ENCODE measurements at regions not wholly inside any gene's neighbourhood (a gene's known extent, or its start where the extent isn't known, plus 50 kb on each side); places are given as distances from the start of the nearest gene placed in this dataset.

GRCh38 chr3:94573337-94573736 lies 510.5 kb downstream of the NSUN3 start (continued):
- TF ChIP-seq, protein P1, sequence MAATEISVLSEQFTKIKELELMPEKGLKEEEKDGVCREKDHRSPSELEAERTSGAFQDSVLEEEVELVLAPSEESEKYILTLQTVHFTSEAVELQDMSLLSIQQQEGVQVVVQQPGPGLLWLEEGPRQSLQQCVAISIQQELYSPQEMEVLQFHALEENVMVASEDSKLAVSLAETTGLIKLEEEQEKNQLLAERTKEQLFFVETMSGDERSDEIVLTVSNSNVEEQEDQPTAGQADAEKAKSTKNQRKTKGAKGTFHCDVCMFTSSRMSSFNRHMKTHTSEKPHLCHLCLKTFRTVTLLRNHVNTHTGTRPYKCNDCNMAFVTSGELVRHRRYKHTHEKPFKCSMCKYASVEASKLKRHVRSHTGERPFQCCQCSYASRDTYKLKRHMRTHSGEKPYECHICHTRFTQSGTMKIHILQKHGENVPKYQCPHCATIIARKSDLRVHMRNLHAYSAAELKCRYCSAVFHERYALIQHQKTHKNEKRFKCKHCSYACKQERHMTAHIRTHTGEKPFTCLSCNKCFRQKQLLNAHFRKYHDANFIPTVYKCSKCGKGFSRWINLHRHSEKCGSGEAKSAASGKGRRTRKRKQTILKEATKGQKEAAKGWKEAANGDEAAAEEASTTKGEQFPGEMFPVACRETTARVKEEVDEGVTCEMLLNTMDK (IDR thresholded peaks at IDR 0.05; ENCODE audit: borderline replicate concordance, insufficient read depth, low read depth, low read length, poor library complexity, severe bottlenecking) = no peak
- TF ChIP-seq, protein P2, sequence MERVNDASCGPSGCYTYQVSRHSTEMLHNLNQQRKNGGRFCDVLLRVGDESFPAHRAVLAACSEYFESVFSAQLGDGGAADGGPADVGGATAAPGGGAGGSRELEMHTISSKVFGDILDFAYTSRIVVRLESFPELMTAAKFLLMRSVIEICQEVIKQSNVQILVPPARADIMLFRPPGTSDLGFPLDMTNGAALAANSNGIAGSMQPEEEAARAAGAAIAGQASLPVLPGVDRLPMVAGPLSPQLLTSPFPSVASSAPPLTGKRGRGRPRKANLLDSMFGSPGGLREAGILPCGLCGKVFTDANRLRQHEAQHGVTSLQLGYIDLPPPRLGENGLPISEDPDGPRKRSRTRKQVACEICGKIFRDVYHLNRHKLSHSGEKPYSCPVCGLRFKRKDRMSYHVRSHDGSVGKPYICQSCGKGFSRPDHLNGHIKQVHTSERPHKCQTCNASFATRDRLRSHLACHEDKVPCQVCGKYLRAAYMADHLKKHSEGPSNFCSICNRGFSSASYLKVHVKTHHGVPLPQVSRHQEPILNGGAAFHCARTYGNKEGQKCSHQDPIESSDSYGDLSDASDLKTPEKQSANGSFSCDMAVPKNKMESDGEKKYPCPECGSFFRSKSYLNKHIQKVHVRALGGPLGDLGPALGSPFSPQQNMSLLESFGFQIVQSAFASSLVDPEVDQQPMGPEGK (CRISPR knock-in tag; IDR thresholded peaks at IDR 0.05; ENCODE audit: borderline replicate concordance) = no peak
- no peak for TF ChIP-seq TGIF2 (CRISPR knock-in tag; IDR thresholded peaks at IDR 0.05)

DNA sequence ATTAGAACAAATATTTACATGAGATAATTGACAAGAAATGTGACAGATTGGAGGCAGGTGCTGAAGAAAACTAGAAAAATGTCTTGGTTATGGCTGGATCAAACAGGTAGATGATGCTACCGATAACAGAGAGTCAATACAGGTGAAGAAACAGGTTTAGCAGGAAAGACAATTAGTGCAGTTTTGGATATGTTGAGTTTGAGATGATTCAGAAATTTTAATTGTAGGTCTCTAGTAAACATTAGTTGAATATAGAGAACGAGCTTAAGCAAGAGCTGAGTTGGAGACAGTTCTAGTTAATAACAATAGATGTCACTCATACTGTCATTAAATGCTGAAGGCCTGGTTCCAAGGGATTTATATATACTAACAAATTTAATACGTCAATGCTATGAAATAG lies 524.4 kb downstream of the NSUN3 start:
- Histone ChIP-seq H3K27me3 (ENCODE audit: control insufficient read depth in 2 of 2, insufficient read depth in 2 of 2, low read length in 2 of 2) (no peaks in the 10 kb centered on the region), H3K4me3 (no peak overlapping the region), H3K9ac (ENCODE audit: insufficient read depth in 1 of 2, low read depth in 2 of 2, low read length in 2 of 2) (no peak overlapping the region), H3K79me2 (ENCODE audit: control insufficient read depth, insufficient read depth, low read length) (no peaks in the 10 kb centered on the region), H3K9me1 (ENCODE audit: control insufficient read depth, insufficient read depth, low read length) (no peaks in the 10 kb centered on the region), H3K27ac (ENCODE audit: extremely low read depth, low read depth, low read length) (no peak overlapping the region), H3K36me3 (ENCODE audit: control insufficient read depth, insufficient read depth, low read length) (no peaks in the 10 kb centered on the region), H3K9me3 (replicated peaks; ENCODE audit: control insufficient read depth, insufficient read depth, low read depth, low read length) (no peaks in the 10 kb centered on the region), H4K20me1 (replicated peaks; ENCODE audit: control insufficient read depth, insufficient read depth, low read length) (no peaks in the 10 kb centered on the region), H3K4me1 (replicated peaks in 1 of 2; ENCODE audit: control insufficient read depth in 2 of 2, insufficient read depth in 2 of 2, low read length in 2 of 2) (no peaks in the 10 kb centered on the region), H2AFZ (ENCODE audit: low read depth, low read length) (no peak overlapping the region), H3K4me2 (ENCODE audit: insufficient read depth, low read length) (no peak overlapping the region)
- CTCF ChIA-PET (ENCODE audit: low intra/inter-chr PET ratio) = no interaction called here
- FAIRE-seq (no peak), ATAC-seq (no peak), DNase-seq (ENCODE audit: extremely low read depth in 1 of 4, low spot score in 3 of 4) (no peak)
- POLR2A ChIA-PET = no interaction called here
- BruUV-seq (replicated peaks) = no TSS peak
- intact Hi-C loops (cut with micrococcal nuclease) (no loop called here), in situ Hi-C loops (cut with MboI) (no loop called here)
- WGBS (ENCODE audit: insufficient coverage, low coverage, missing lambda C conversion rate) = 0% methylated on average over 3 of the region's 3 CpGs
- TF ChIP-seq ZNF263 (CRISPR knock-in tag; IDR thresholded peaks at IDR 0.05; ENCODE audit: borderline replicate concordance) (no peak), ZNF197 (CRISPR knock-in tag; IDR thresholded peaks at IDR 0.05; ENCODE audit: low read depth) (no peak), DIDO1 (tag; IDR thresholded peaks at IDR 0.05; ENCODE audit: low read depth) (no peak), RFX1 (IDR thresholded peaks at IDR 0.05) (no peak), ZNF253 (CRISPR knock-in tag; conservative IDR thresholded peaks at IDR 0.05) (no peak)
- TF ChIP-seq, protein P3, sequence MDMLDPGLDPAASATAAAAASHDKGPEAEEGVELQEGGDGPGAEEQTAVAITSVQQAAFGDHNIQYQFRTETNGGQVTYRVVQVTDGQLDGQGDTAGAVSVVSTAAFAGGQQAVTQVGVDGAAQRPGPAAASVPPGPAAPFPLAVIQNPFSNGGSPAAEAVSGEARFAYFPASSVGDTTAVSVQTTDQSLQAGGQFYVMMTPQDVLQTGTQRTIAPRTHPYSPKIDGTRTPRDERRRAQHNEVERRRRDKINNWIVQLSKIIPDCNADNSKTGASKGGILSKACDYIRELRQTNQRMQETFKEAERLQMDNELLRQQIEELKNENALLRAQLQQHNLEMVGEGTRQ (CRISPR knock-in tag; IDR thresholded peaks at IDR 0.05) = no peak
- TF ChIP-seq, protein P4, sequence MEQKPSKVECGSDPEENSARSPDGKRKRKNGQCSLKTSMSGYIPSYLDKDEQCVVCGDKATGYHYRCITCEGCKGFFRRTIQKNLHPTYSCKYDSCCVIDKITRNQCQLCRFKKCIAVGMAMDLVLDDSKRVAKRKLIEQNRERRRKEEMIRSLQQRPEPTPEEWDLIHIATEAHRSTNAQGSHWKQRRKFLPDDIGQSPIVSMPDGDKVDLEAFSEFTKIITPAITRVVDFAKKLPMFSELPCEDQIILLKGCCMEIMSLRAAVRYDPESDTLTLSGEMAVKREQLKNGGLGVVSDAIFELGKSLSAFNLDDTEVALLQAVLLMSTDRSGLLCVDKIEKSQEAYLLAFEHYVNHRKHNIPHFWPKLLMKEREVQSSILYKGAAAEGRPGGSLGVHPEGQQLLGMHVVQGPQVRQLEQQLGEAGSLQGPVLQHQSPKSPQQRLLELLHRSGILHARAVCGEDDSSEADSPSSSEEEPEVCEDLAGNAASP (IDR thresholded peaks at IDR 0.05) = no peak

All from K562 (cell line).